C4-2B (cell line): ENCODE measurements at regions not wholly inside any gene's neighbourhood (a gene's known extent, or its start where the extent isn't known, plus 50 kb on each side); places are given as distances from the start of the nearest gene placed in this dataset.

ENCODE experiments used
- CTCF ChIP-seq: fragments of 450-650 bp; conservative IDR thresholded peaks from 2 replicates; pipeline ENCODE4 v1.5.1; 2017; ENCODE audit warnings: mild to moderate bottlenecking
- ZFX ChIP-seq: fragments of 450-650 bp; IDR thresholded peaks from 2 replicates; pipeline ENCODE4 v1.6.1; 2017

GRCh38 chr4:125688841-125689240 lies 374.1 kb downstream of the FAT4 start:
- TF ChIP-seq CTCF (no peak), ZFX (no peak)
